Heart left ventricle (tissue), 16 donors: ENCODE measurements at regions not wholly inside any gene's neighbourhood (a gene's known extent, or its start where the extent isn't known, plus 50 kb on each side); places are given as distances from the start of the nearest gene placed in this dataset.

ENCODE experiments used
- ATAC-seq, 4 donors: fragments of 200-7000 bp; cut with Tn5 transposase; one replicate each; pipeline ENCODE4 v1.9.1; 2020 to 2022; ENCODE audit warnings: moderate library complexity in 4 of 4, mild to moderate bottlenecking in 3 of 4, moderate number of reproducible peaks in 1 of 4
- DNase-seq, 5 donors: peaks; one replicate each; pipeline ENCODE4 v3.0.0-alpha.2; 2020
- H3K27ac ChIP-seq, 12 donors: fragments of 200-600 bp; sonication (generic) in 4 of 12; one replicate each; pipeline versions ENCODE4 v1.5.0 to v1.8.0; 2016 to 2022; ENCODE audit warnings: mild to moderate bottlenecking in 2 of 12
- H3K27me3 ChIP-seq, 9 donors: fragments of 200-600 bp; sonication (generic) in 2 of 9; one replicate each; pipeline versions ENCODE4 v1.5.1 to v1.8.0; 2016 to 2022; ENCODE audit warnings: mild to moderate bottlenecking in 3 of 9
- H3K36me3 ChIP-seq, 9 donors: fragments of 200-600 bp; sonication (generic) in 2 of 9; one replicate each; pipeline versions ENCODE4 v1.5.0 to v1.8.0; 2018 to 2022; ENCODE audit warnings: mild to moderate bottlenecking in 2 of 9
- H3K4me1 ChIP-seq, 12 donors: fragments of 200-600 bp; sonication (generic) in 4 of 12; one replicate each; pipeline versions ENCODE4 v1.5.0 to v1.8.0; 2016 to 2022; ENCODE audit warnings: mild to moderate bottlenecking in 3 of 12
- H3K4me3 ChIP-seq, 12 donors: fragments of 200-600 bp; sonication (generic) in 4 of 12; one replicate each; pipeline versions ENCODE4 v1.5.0 to v1.8.0; 2017 to 2022; ENCODE audit warnings: mild to moderate bottlenecking in 9 of 12, moderate library complexity in 4 of 12
- H3K9me3 ChIP-seq, 12 donors: fragments of 200-600 bp; sonication (generic) in 4 of 12; one replicate each; pipeline versions ENCODE4 v1.5.0 to v1.8.0; 2016 to 2022; ENCODE audit warnings: mild to moderate bottlenecking in 1 of 12
- CTCF ChIP-seq, 12 donors: fragments of 200-600 bp; sonication (generic) in 4 of 12; IDR thresholded peaks; one replicate each; pipeline versions ENCODE4 v1.5.0 to v1.8.0; 2018 to 2022; ENCODE audit warnings: antibody characterized with exemption in 12 of 12, mild to moderate bottlenecking in 5 of 12
- POLR2A ChIP-seq, 2 donors: fragments of 450-650 bp; IDR thresholded peaks; one replicate each; pipeline ENCODE4 v1.6.1; 2017; ENCODE audit warnings: antibody characterized with exemption in 2 of 2, mild to moderate bottlenecking in 2 of 2, moderate library complexity in 2 of 2
- WGBS, 4 donors: extraction: QIAGEN DNeasy Blood & Tissue Kit in 2 of 4; methylation state at CpG; one replicate each; pipeline versions ENCODE4 v1.1.5 to v1.1.7; 2013 to 2018; 5-methylcytosine and 5-hydroxymethylcytosine counted together
- intact Hi-C, 10 donors: fragments of 100-400 bp; cut with DNase I; formaldehyde crosslinking; loops; one replicate each; pipeline versions ENCODE4 v1.11.1 to v1.14.2; 2022
- donor health status: ischemic (EF 13 %, LVEDD 7.1; RV severe dilation, severe dysfunction).
- donor health status: healthy with polysubstance abuse.
- donor health status: DM: no; HTN: yes; CAD: no.
- donor health status: DM: no; HTN: no; CAD: no.
- donor health status: ischemic (EF 25% LVEDD 6.9; RV normal size, moderate dysfunction).
- donor health status: ischemic (EF 25% LVEDD 5.7; RV mildly dilated, moderate dysfunction).
- donor health status: healthy.
- donor health status: DM: yes; HTN: yes; CAD: no.
- donor health status: ischemic (EF 35%, LVEDD 5.7; RV mildly dilated, moderate dysfunction).
- donor health status: nonischemic (EF 11% LVEDD 7.7; RV severe dilation, severe dysfunction).
- donor health status: DM: yes; HTN: yes; CAD: no.
- donor health status: PGD.
- donor health status: ischemic (EF 29% LVEDD 5.4; RV normal size, mild dysfunction).
- donor health status: nonischemic (EF 23%, LVEDD 6.1; RV moderate dilation, normal function).

GRCh38 chr1:14037101-14037847 is 337.3 kb downstream of the PRDM2 start:
- TF ChIP-seq POLR2A (IDR thresholded peaks at IDR 0.05) = no peak
- no peak for TF ChIP-seq CTCF (IDR thresholded peaks at IDR 0.05)
- Histone ChIP-seq H3K27me3 (peaks cover 0 to 11% (median 0%) of the 10 kb centered on the region in 9 donors), H3K9me3 (peaks cover 0 to 20% (median 10%) of the 10 kb centered on the region in 12 donors), H3K4me3 (no peak overlapping the region), H3K36me3 (no peaks in the 10 kb centered on the region), H3K27ac (no peak overlapping the region), H3K4me1 (no peaks in the 10 kb centered on the region)
- WGBS, 4 donors = 58 to 71% (median 63%) methylated on average over 6 of the region's 6 CpGs
- no peak for ATAC-seq
- intact Hi-C loops = no loop called here
- no peak for DNase-seq

GRCh38 chr1:14039582-14040430 is 339.8 kb downstream of the PRDM2 start:
- no peak overlapping the region for H3K4me3 ChIP-seq
- H3K27ac ChIP-seq = no peak overlapping the region
- no peaks in the 10 kb centered on the region for H3K36me3 ChIP-seq
- peaks cover 0 to 23% (median 12%) of the 10 kb centered on the region in 12 donors for H3K9me3 ChIP-seq
- peaks cover 0 to 11% (median 0%) of the 10 kb centered on the region in 9 donors for H3K27me3 ChIP-seq
- TF ChIP-seq POLR2A (IDR thresholded peaks at IDR 0.05) = no peak
- no peak for TF ChIP-seq CTCF (IDR thresholded peaks at IDR 0.05)
- intact Hi-C loops = no loop called here
- DNase-seq (no peak), ATAC-seq (no peak)
- H3K4me1 ChIP-seq = no peaks in the 10 kb centered on the region
- WGBS, 4 donors = 61 to 66% (median 63%) methylated on average over 11 of the region's 11 CpGs

DNA sequence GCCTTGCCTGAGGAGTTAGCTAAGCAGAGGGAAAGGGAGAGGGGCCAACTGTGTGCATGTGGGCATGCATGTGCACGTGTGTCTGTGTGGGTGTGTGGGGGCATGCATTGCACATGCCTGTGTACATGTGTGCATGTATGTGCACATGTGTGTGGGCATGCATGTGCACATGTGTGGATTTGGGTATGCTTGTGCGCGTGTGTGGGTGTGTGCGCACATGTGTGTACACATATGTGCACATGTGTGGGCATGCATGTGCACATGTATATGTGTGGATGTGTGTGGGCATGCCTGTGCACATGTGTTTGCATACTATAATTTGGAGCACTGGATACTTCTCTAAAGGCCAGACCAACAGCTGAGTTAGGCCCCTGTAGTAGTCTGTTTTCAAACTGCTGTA is 350.0 kb downstream of the PRDM2 start:
- WGBS, 4 donors = 57 to 65% (median 60%) methylated on average over 3 to 4 of the region's 4 CpGs
- Histone ChIP-seq H3K9me3 (no peaks in the 10 kb centered on the region), H3K27ac (no peak overlapping the region), H3K36me3 (no peaks in the 10 kb centered on the region), H3K4me3 (no peak overlapping the region), H3K4me1 (no peaks in the 10 kb centered on the region), H3K27me3 (peaks cover 0 to 5% (median 0%) of the 10 kb centered on the region in 9 donors)
- ATAC-seq (no peak), DNase-seq (no peak)
- TF ChIP-seq POLR2A (IDR thresholded peaks at IDR 0.05) (no peak), CTCF (IDR thresholded peaks at IDR 0.05) (no peak)
- intact Hi-C loops = no loop called here
